Ovary (tissue), 3 donors: ENCODE measurements at regions not wholly inside any gene's neighbourhood (a gene's known extent, or its start where the extent isn't known, plus 50 kb on each side); places are given as distances from the start of the nearest gene placed in this dataset.

Source experiments
- POLR2A ChIP-seq: fragments of 450-650 bp; IDR thresholded peaks from one replicate; pipeline ENCODE4 v1.6.1; 2017; ENCODE audit warnings: antibody characterized with exemption, mild to moderate bottlenecking, moderate library complexity
- TF ChIP-seq, protein P1 (sequence below), 3 donors: fragments of 450-650 bp in 2 of 3; fragments of 200-600 bp in 1 of 3; IDR thresholded peaks; one replicate each; pipeline versions ENCODE4 v1.5.1 to v1.8.0; 2016 to 2022; ENCODE audit warnings: antibody characterized with exemption in 3 of 3, mild to moderate bottlenecking in 1 of 3
- donor health status: DM: no; HTN: no; CAD: no.

DNA sequence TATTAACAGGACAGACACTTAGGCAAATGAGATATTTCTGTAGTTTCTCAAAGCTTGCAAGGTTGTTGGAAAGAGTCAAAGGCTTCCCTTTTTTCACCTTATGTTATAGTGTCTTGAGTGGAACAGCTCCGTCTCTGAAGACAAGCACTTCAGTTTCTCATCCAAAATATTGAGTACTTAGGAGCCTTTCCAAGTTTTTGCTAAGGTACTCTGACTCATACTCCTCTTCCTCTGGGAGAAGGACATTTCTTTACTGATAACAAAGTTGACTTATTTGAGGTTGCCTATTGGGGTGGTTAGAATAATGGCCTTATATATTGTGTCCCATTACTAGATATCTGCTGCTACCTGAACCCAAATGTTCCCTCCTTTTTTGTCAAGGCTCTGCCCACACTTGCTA, 869.6 kb downstream of the MAT2B start:
- TF ChIP-seq, protein P1, sequence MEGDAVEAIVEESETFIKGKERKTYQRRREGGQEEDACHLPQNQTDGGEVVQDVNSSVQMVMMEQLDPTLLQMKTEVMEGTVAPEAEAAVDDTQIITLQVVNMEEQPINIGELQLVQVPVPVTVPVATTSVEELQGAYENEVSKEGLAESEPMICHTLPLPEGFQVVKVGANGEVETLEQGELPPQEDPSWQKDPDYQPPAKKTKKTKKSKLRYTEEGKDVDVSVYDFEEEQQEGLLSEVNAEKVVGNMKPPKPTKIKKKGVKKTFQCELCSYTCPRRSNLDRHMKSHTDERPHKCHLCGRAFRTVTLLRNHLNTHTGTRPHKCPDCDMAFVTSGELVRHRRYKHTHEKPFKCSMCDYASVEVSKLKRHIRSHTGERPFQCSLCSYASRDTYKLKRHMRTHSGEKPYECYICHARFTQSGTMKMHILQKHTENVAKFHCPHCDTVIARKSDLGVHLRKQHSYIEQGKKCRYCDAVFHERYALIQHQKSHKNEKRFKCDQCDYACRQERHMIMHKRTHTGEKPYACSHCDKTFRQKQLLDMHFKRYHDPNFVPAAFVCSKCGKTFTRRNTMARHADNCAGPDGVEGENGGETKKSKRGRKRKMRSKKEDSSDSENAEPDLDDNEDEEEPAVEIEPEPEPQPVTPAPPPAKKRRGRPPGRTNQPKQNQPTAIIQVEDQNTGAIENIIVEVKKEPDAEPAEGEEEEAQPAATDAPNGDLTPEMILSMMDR (IDR thresholded peaks at IDR 0.05): no peak
- no peak for TF ChIP-seq POLR2A
